ENCODE measurements at regions not wholly inside any gene's neighbourhood (a gene's known extent, or its start where the extent isn't known, plus 50 kb on each side); places are given as distances from the start of the nearest gene placed in this dataset.

- Histone ChIP-seq H3K4me1 (ENCODE audit: control insufficient read depth, extremely low read depth, insufficient read depth, low read length) (no peaks in the 10 kb centered on the region), H2AFZ (ENCODE audit: control insufficient read depth, low read length) (no peak overlapping the region), H3K27ac (ENCODE audit: control insufficient read depth, insufficient read depth, low read length) (no peak overlapping the region), H3K9me1 (ENCODE audit: control insufficient read depth, extremely low read depth, insufficient read depth, low read length) (no peaks in the 10 kb centered on the region), H3K4me2 (ENCODE audit: control insufficient read depth, extremely low read depth, insufficient read depth, low read depth, low read length) (no peak overlapping the region), H3K4me3 (ENCODE audit: control insufficient read depth in 2 of 3, extremely low read depth in 1 of 3, insufficient read depth in 2 of 3, low read depth in 1 of 3, low read length in 3 of 3) (no peak overlapping the region), H4K20me1 (ENCODE audit: control insufficient read depth, extremely low read depth, insufficient read depth, low read length) (no peaks in the 10 kb centered on the region), H3K27me3 (ENCODE audit: control insufficient read depth, extremely low read depth, insufficient read depth, low read length) (no peaks in the 10 kb centered on the region), H3K9me3 (ENCODE audit: control insufficient read depth, low read depth, low read length) (no peaks in the 10 kb centered on the region), H3K79me2 (ENCODE audit: control insufficient read depth, insufficient read depth, low read length) (no peaks in the 10 kb centered on the region), H3K36me3 (ENCODE audit: control insufficient read depth in 2 of 2, extremely low read depth in 1 of 2, insufficient read depth in 2 of 2, low read length in 2 of 2) (no peaks in the 10 kb centered on the region), H3K9ac (ENCODE audit: control insufficient read depth, extremely low read depth, insufficient read depth, low read length) (no peak overlapping the region)
- no peak for FAIRE-seq
- no peak for DNase-seq (ENCODE audit: low read depth, low spot score)
- TF ChIP-seq EZH2 (IDR thresholded peaks at IDR 0.05; ENCODE audit: low read length) = no peak
- TF ChIP-seq, protein P1, sequence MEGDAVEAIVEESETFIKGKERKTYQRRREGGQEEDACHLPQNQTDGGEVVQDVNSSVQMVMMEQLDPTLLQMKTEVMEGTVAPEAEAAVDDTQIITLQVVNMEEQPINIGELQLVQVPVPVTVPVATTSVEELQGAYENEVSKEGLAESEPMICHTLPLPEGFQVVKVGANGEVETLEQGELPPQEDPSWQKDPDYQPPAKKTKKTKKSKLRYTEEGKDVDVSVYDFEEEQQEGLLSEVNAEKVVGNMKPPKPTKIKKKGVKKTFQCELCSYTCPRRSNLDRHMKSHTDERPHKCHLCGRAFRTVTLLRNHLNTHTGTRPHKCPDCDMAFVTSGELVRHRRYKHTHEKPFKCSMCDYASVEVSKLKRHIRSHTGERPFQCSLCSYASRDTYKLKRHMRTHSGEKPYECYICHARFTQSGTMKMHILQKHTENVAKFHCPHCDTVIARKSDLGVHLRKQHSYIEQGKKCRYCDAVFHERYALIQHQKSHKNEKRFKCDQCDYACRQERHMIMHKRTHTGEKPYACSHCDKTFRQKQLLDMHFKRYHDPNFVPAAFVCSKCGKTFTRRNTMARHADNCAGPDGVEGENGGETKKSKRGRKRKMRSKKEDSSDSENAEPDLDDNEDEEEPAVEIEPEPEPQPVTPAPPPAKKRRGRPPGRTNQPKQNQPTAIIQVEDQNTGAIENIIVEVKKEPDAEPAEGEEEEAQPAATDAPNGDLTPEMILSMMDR (optimal IDR thresholded peaks at IDR 0.05 in 1 of 3, IDR thresholded peaks at IDR 0.05 in 1 of 3, conservative IDR thresholded peaks at IDR 0.05 in 1 of 3; ENCODE audit: extremely low read depth in 1 of 3, insufficient read depth in 2 of 3, low read length in 3 of 3) = no peak
- dilution Hi-C loops (cut with MboI; ENCODE audit: extremely low pct_ligation_motif_present, low sequenced_read_pairs) = no loop called here
Observed at GRCh38 chr2:53485021-53485728, 282.4 kb upstream of the CHAC2 start.

DNA sequence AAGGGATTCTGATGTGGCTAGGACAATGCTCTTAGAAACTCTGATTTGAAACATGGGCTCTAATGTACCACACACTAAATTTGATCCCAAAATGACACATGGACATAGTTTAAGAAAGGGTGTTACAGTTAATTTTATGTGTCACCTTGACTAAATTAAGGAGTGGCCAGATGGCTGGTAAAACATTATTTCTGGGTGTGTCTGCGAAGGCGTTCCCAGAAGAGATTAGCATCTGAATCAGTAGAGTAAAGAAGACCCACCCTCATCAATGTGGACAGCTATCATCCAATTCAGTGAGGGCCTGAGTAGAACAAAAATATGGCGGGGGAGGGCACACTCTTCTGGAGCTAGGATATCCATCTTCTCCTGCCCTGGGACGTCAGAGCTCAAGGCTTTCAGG, 283.1 kb upstream of the CHAC2 start:
- Histone ChIP-seq H3K4me2 (ENCODE audit: control insufficient read depth, extremely low read depth, insufficient read depth, low read depth, low read length) (no peak overlapping the region), H3K4me3 (ENCODE audit: control insufficient read depth in 2 of 3, extremely low read depth in 1 of 3, insufficient read depth in 2 of 3, low read depth in 1 of 3, low read length in 3 of 3) (no peak overlapping the region), H3K27ac (ENCODE audit: control insufficient read depth, insufficient read depth, low read length) (no peak overlapping the region), H3K4me1 (ENCODE audit: control insufficient read depth, extremely low read depth, insufficient read depth, low read length) (no peaks in the 10 kb centered on the region), H3K27me3 (ENCODE audit: control insufficient read depth, extremely low read depth, insufficient read depth, low read length) (no peaks in the 10 kb centered on the region), H3K9me1 (ENCODE audit: control insufficient read depth, extremely low read depth, insufficient read depth, low read length) (no peaks in the 10 kb centered on the region), H3K79me2 (ENCODE audit: control insufficient read depth, insufficient read depth, low read length) (no peaks in the 10 kb centered on the region), H4K20me1 (ENCODE audit: control insufficient read depth, extremely low read depth, insufficient read depth, low read length) (no peaks in the 10 kb centered on the region), H3K9ac (ENCODE audit: control insufficient read depth, extremely low read depth, insufficient read depth, low read length) (no peak overlapping the region), H3K9me3 (ENCODE audit: control insufficient read depth, low read depth, low read length) (no peaks in the 10 kb centered on the region), H2AFZ (ENCODE audit: control insufficient read depth, low read length) (no peak overlapping the region), H3K36me3 (ENCODE audit: control insufficient read depth in 2 of 2, extremely low read depth in 1 of 2, insufficient read depth in 2 of 2, low read length in 2 of 2) (no peaks in the 10 kb centered on the region)
- TF ChIP-seq EZH2 (IDR thresholded peaks at IDR 0.05; ENCODE audit: low read length) = no peak
- TF ChIP-seq, protein P1 (optimal IDR thresholded peaks at IDR 0.05 in 1 of 3, IDR thresholded peaks at IDR 0.05 in 1 of 3, conservative IDR thresholded peaks at IDR 0.05 in 1 of 3; ENCODE audit: extremely low read depth in 1 of 3, insufficient read depth in 2 of 3, low read length in 3 of 3) = no peak
- dilution Hi-C loops (cut with MboI; ENCODE audit: extremely low pct_ligation_motif_present, low sequenced_read_pairs) = no loop called here
- FAIRE-seq (no peak), DNase-seq (ENCODE audit: low read depth, low spot score) (no peak)
